ENCODE measurements at regions not wholly inside any gene's neighbourhood (a gene's known extent, or its start where the extent isn't known, plus 50 kb on each side); places are given as distances from the start of the nearest gene placed in this dataset.

DNA sequence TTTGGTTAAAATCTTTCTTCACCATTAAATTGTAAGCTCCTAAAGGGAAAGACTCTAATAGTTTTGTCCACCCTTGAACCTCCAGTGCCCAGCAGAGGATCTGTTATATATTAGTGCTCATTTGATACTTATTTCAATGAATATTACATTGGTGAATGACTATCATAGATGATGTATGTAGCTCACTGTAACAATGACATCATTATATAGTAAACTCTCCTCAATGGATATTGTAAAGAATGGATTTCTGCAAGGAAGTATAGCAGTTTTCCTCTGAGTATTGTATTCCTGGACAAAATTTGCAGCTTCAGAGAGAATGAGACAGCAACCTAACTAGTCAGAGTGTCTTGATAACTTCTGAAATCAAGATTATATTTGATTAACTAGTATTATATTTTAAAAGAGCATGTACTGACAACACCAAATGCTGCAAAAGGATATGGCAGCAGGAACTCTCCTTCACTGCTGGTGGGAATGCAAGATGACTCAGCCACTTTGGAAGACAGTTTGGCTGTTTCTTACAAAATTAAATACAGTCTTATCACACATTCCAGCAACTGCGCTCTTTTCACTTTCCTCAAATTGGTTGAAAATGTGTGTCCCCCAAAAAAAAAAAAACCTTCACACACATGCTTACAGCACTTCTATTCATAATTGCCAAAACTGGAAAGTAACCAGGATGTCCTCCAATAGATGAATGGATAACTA is 189.8 kb upstream of the OPRM1 start:
- TF ChIP-seq, protein P1, sequence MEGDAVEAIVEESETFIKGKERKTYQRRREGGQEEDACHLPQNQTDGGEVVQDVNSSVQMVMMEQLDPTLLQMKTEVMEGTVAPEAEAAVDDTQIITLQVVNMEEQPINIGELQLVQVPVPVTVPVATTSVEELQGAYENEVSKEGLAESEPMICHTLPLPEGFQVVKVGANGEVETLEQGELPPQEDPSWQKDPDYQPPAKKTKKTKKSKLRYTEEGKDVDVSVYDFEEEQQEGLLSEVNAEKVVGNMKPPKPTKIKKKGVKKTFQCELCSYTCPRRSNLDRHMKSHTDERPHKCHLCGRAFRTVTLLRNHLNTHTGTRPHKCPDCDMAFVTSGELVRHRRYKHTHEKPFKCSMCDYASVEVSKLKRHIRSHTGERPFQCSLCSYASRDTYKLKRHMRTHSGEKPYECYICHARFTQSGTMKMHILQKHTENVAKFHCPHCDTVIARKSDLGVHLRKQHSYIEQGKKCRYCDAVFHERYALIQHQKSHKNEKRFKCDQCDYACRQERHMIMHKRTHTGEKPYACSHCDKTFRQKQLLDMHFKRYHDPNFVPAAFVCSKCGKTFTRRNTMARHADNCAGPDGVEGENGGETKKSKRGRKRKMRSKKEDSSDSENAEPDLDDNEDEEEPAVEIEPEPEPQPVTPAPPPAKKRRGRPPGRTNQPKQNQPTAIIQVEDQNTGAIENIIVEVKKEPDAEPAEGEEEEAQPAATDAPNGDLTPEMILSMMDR (IDR thresholded peaks at IDR 0.05) = no peak
- TF ChIP-seq POLR2A (IDR thresholded peaks at IDR 0.05) = no peak
